Glomerular endothelial cell (primary cell): ENCODE measurements at regions not wholly inside any gene's neighbourhood (a gene's known extent, or its start where the extent isn't known, plus 50 kb on each side); places are given as distances from the start of the nearest gene placed in this dataset.
"Not testable (repeated sequence)": the region's sequence is repeated elsewhere in the genome, so short reads cannot be mapped to it uniquely, and the experiment has no call there.

ENCODE experiments used
- DNase-seq: peaks from one replicate; pipeline ENCODE4 v3.0.0-alpha.2; 2011; ENCODE audit warnings: low read depth, low spot score; ENCODE audit errors: extremely low read depth

GRCh38 chr7:89761173-89761572, 393.1 kb upstream of the STEAP1 start:
- DNase-seq = no peak

DNA sequence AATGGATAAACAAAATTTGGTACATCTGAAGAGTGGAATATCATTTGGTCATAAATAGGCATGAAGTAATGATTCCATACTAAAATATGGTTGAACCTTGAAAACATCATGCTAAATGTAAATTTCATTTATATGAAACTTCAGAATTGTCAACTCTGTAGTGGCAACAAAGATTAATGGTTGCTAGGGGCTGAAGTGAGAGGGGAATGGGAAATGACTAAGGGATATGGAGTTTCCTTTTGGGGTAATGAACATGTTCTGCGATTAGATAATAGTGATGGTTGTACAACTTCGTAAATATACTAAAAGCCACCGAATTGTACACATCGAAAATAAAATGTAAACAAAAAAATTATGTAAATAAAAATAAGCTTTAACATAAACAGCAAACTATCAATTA, 384.1 kb upstream of the STEAP1 start:
- DNase-seq = no peak

DNA sequence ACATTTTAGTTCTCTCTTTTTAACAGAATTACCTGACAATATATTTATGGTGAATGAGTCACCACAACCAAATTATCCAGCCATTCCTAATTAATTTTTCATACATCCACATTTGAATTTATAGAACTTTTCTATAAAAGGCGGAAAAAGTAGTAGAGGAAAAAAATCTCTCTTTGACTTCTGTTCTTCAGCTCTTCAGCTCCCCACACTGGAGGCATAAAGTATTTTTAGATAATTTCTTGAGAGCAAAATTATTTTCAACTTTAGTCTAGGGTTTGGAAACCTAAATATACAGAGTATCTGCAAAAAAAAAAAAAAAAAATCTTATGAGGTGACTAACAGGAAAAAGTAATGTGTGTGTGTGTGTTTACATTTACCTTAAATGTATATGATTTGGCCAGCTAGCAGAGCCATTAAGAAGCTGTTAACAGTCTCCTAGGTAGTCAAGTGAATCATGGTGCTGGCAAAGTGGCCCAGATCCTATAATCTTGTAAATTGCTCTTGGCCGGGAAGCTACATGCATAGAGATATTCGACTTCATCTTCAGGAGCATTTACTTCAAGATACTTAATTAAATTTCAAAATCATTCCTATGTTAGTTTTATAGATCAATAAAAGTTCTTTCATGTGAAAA, 383.1 kb upstream of the STEAP1 start:
- no peak for DNase-seq

GRCh38 chr7:89772276-89772675, 382.0 kb upstream of the STEAP1 start:
- DNase-seq = no peak

- no peak for DNase-seq
Observed at GRCh38 chr7:89773611-89774010, 380.7 kb upstream of the STEAP1 start.

GRCh38 chr7:89775459-89775858, 378.8 kb upstream of the STEAP1 start:
- DNase-seq = no peak

GRCh38 chr7:89776980-89777379, 377.3 kb upstream of the STEAP1 start:
- no peak for DNase-seq

GRCh38 chr7:89777499-89777898, 376.8 kb upstream of the STEAP1 start:
- no peak for DNase-seq

- no peak for DNase-seq
Observed at GRCh38 chr7:89780291-89780690, 374.0 kb upstream of the STEAP1 start.

DNA sequence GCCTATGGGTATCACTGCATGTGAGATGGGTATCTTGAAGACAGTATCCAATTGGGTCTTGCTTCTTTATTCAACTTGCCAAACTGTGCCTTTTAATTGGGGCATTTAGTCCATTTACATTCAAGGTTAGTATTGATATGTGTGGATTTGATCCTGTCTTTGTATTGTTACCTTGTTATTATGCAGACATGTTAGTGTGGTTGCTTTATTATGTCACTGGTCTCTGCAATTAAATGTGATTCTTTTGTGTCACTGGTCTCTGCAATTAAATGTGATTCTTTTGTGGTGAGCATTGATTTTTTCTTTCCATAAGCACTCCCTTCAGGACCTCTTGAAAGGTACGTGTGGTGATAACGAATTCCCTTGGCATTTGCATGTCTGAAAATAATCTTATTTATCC, 357.8 kb upstream of the STEAP1 start:
- DNase-seq = no peak

DNA sequence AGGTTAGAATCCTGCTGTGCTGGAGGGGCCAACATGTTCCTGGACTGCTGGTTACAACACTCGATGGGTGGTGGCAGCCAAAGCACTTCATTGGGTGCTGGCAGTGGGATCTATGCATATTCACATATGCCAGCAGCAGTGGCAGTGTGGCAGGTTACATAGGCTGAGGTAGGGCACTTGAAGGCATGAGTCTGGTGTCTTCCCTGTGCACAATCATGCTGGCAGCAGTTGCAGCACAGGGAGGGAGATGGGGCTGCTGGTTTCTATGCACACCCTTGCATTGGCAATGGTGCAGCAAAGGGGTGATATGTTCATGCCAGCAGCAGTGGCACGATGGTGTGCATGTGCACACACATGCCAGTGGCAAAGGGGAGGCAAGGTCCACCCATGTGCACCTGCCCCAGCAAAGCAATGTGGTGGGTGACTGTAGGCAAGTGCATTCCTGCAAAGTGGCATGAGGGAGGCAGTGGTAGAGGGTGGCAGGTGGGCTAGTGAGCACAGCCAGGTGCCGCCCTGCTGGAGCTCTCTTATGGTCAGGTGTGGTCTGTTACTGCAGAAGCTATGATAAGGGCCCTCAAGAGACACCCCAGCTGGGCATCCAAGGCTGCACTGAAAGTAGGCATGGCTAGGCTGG, 356.2 kb upstream of the STEAP1 start:
- no peak for DNase-seq

DNA sequence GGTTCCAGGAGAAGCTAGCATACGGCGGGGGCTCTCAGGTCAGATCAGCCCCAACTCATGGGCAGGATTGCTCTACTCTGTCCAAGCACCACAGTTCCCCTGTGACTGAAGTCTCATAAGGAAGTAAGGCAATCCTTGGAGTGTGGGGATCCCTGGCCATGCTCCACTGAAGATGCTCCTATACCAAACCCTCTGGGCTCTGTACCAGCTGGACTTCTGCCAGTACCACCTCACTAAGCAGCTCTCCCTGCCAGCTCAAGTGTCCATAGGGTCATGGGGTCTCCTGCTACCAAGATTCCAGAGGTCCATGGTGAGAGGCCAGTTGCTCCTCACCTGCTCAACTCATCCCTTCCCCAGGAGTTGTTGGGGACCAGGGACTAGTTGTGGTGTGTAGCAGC, 355.7 kb upstream of the STEAP1 start:
- DNase-seq = no peak

- DNase-seq = no peak
Observed at GRCh38 chr7:89800761-89801160, 353.5 kb upstream of the STEAP1 start.

DNA sequence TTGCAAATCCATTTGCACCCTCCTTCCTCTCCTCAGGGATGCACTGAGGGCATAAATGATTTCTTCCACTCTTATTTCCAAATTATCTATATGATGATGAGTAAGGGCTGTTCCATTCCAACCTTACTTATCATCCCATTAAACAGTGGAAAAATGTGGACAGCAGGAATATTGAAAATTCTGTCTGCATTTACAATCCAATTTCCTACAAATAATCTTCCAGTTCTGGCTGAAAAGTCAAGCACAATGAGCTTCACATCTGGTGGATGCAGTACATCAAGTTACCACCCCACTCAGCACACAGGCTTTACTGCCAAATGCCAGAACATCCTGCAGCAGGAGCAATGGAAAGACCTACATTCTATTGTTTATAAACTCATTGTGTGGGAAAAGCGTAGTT, 345.0 kb upstream of the STEAP1 start:
- no peak for DNase-seq

DNA sequence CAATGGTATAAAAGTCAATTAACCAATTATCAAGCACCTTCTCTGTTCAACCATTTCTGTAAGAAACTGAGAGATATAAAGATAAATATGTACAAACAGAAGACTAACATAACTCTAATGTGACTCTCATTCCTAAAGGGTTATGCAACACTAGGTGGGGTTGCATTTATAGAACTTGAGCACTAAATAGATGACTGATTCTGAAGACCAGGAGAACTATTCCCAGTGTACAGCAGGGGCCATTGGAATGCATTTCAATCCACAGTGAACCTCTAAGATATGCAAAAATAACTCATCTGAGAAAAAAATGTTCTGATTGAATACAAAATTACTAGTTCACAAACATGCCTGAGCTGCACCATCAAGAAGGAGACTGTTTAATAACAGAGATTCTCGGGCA, 341.2 kb upstream of the STEAP1 start:
- no peak for DNase-seq

- DNase-seq = no peak
Observed at GRCh38 chr7:89826121-89826520, 328.1 kb upstream of the STEAP1 start.

DNA sequence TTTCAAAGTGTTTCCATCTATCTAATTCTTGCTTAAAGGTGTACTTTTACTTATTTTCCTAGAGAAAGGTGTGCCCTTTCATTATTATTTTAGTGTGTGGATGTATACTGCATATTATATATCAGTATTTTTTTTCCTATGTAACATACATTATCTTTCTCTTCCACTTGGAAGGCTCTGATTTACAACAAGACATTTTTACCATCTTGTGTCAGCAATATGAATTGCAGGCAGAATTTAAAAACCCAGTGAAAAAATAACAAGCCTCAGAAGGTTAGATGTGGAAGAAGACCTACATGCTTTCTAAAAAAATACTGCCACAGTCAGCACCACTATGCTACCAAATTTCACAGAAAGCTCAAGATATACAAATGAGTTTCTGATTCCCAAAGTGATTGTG, 327.7 kb upstream of the STEAP1 start:
- DNase-seq = no peak

- no peak for DNase-seq
Observed at GRCh38 chr7:89837515-89837914, 316.8 kb upstream of the STEAP1 start.

DNA sequence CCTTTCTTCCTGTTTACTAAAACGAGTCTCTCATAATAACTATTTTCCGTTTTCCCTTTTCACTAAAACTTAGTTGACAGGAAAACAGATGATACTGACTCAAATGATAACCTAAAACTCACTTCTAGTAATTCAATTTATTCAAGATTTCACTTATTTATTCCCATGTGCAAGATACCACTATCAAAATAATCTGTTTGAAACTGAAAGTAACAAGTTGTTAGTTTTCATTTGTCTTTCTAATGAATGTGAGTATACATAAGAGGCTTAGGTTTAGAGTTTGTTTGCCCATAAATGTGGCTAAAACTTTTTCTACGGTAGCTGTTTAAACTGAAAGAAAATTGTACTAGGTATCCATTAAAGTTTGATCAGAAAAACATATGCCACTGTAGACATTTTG, 314.9 kb upstream of the STEAP1 start:
- DNase-seq = no peak

GRCh38 chr7:89845952-89846351, 308.3 kb upstream of the STEAP1 start:
- no peak for DNase-seq

GRCh38 chr7:89849052-89849451, 305.2 kb upstream of the STEAP1 start:
- no peak for DNase-seq

DNA sequence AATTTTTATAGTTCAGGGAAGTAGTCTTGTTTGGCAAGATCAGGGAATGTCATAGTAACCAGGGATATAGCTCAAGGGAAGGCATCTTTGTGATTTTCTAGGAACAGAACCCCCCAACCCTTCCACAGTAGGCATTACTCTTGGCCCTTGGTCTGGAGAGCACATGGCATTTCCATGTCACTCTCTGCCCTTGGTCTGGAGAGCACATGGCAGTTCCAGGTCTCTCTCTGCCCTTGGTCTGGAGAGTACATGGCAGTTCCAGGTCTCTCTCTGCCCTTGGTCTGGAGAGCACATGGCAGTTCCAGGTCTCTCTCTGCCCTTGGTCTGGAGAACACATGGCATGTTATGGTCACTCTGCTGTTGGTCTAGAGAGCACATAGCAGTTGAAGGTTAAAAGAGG, 297.2 kb upstream of the STEAP1 start:
- not testable (repeated sequence) for DNase-seq

DNA sequence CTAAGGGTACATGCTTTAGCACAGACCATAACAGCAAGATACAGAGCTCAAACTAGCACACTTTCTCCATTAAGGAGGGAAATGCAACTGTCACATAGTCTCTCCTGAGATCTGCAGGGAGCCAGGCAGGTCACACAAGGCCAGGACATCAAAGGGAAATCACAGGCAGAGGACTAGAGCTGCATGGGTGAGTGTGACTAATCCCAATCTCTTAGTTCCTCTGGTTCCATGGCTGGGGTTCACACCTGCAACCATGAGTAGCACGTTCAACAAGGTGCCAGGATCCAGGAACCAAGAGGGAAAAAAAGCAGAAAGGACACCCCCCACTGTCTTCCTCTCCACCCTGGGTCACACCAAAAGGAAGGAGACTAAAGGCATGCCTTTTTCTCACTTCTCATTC, 296.5 kb upstream of the STEAP1 start:
- no peak for DNase-seq
